SU-DHL-6 (cell line): ENCODE measurements at regions not wholly inside any gene's neighbourhood (a gene's known extent, or its start where the extent isn't known, plus 50 kb on each side); places are given as distances from the start of the nearest gene placed in this dataset.

ENCODE experiments used
- EZH2phosphoT487 ChIP-seq: fragments of 200-600 bp; sonication (generic), shearing (Covaris generic); conservative IDR thresholded peaks from 2 replicates; pipeline ENCODE4 v1.6.1; 2018; ENCODE audit warnings: mild to moderate bottlenecking, antibody characterized with exemption, low read length, moderate library complexity, mixed read lengths
- TF ChIP-seq, protein P1 (sequence below): fragments of 200-600 bp; sonication (generic); IDR thresholded peaks from one replicate; pipeline ENCODE4 v1.5.1; 2017; ENCODE audit warnings: antibody characterized with exemption, mild to moderate bottlenecking, low read length, moderate library complexity; ENCODE audit not compliant: insufficient read depth, poor library complexity, severe bottlenecking

GRCh38 chr10:28768227-28768626 lies 90.9 kb downstream of the BAMBI start:
- TF ChIP-seq, protein P1, sequence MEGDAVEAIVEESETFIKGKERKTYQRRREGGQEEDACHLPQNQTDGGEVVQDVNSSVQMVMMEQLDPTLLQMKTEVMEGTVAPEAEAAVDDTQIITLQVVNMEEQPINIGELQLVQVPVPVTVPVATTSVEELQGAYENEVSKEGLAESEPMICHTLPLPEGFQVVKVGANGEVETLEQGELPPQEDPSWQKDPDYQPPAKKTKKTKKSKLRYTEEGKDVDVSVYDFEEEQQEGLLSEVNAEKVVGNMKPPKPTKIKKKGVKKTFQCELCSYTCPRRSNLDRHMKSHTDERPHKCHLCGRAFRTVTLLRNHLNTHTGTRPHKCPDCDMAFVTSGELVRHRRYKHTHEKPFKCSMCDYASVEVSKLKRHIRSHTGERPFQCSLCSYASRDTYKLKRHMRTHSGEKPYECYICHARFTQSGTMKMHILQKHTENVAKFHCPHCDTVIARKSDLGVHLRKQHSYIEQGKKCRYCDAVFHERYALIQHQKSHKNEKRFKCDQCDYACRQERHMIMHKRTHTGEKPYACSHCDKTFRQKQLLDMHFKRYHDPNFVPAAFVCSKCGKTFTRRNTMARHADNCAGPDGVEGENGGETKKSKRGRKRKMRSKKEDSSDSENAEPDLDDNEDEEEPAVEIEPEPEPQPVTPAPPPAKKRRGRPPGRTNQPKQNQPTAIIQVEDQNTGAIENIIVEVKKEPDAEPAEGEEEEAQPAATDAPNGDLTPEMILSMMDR: no peak
- TF ChIP-seq EZH2phosphoT487: no peak
